A549 (cell line): ENCODE measurements at regions not wholly inside any gene's neighbourhood (a gene's known extent, or its start where the extent isn't known, plus 50 kb on each side); places are given as distances from the start of the nearest gene placed in this dataset.
A peak's percentile ranks its signal among the peaks of the same experiment; 100 is the strongest.

Experiments
- ATAC-seq, 2 experiments: fragments of 200-7000 bp in 1 of 2; fragments of >200 bp in 1 of 2; cut with Nextera tagmentation in 1 of 2; cut with Tn5 transposase in 1 of 2; 3 replicates each; pipeline versions ENCODE4 v1.8.0 to v1.9.1; 2018 to 2020; ENCODE audit warnings: mild to moderate bottlenecking in 1 of 2, moderate library complexity in 1 of 2
- CTCF ChIA-PET: fragments of 300-600 bp; sonication (Branson Sonifier 250); formaldehyde crosslinking; extraction: SDS; loops from one replicate; lab custom pipeline; 2021; ENCODE audit warnings: antibody characterized with exemption, inconsistent platforms; lab: Yijun Ruan, JAX
- POLR2A ChIA-PET: fragments of 350-600 bp; formaldehyde crosslinking; extraction: SDS; loops from one replicate; lab custom pipeline; 2021; ENCODE audit warnings: antibody characterized with exemption, inconsistent platforms; lab: Yijun Ruan, JAX
- DNase-seq, 2 experiments: peaks; one replicate each; pipeline versions ENCODE4 v3.0.0 to v3.0.0-alpha.2; 2011 to 2016; ENCODE audit warnings: low read depth in 1 of 2, low spot score in 1 of 2
- FAIRE-seq: peaks from 2 replicates; lab custom pipeline; 2011; peaks lifted over from hg19 to GRCh38; lab: Jason Lieb, UNC
- H3K27ac ChIP-seq, 2 experiments: fragments of >200 bp; sonication (Bioruptor Twin); formaldehyde crosslinking; 3 replicates each; pipeline ENCODE4 v1.5.1; 2016 to 2017
- H3K4me1 ChIP-seq: fragments of >200 bp; sonication (Bioruptor Twin); formaldehyde crosslinking; 3 replicates; pipeline ENCODE4 v1.6.1; 2016
- H3K4me2 ChIP-seq: fragments of >200 bp; sonication (Bioruptor Twin); formaldehyde crosslinking; 3 replicates; pipeline ENCODE4 v1.6.1; 2016
- H3K4me3 ChIP-seq: fragments of >200 bp; sonication (Bioruptor Twin); formaldehyde crosslinking; 3 replicates; pipeline ENCODE4 v1.5.1; 2016
- H3K9me3 ChIP-seq: fragments of >200 bp; sonication (Bioruptor Twin); formaldehyde crosslinking; 3 replicates; pipeline ENCODE4 v1.6.1; 2016
- ATOH8 ChIP-seq: fragments of 250-450 bp; sonication (Bioruptor Pico); IDR thresholded peaks from 2 replicates; pipeline ENCODE4 v1.5.0; 2020; ENCODE audit warnings: low read depth, mild to moderate bottlenecking, moderate library complexity
- CBX2 ChIP-seq: fragments of 200-600 bp; sonication (generic); IDR thresholded peaks from 2 replicates; pipeline ENCODE4 v1.6.1; 2016; ENCODE audit warnings: low read depth, mild to moderate bottlenecking, borderline replicate concordance
- CEBPB ChIP-seq, 2 experiments: fragments of >200 bp in 1 of 2; sonication (Bioruptor Twin) in 1 of 2; formaldehyde crosslinking in 1 of 2; IDR thresholded peaks; 2 replicates each; pipeline ENCODE4 v1.6.1; 2012 to 2016
- CTCF ChIP-seq: fragments of >200 bp; sonication (Bioruptor Twin); formaldehyde crosslinking; IDR thresholded peaks from 3 replicates; pipeline ENCODE4 v1.5.1; 2016
- EHF ChIP-seq: fragments of 250-450 bp; sonication (Bioruptor Pico); IDR thresholded peaks from 2 replicates; pipeline ENCODE4 v1.5.0; 2020; ENCODE audit warnings: mild to moderate bottlenecking
- FOSB ChIP-seq: fragments of 250-450 bp; sonication (Bioruptor Pico); IDR thresholded peaks from 2 replicates; pipeline ENCODE4 v1.5.0; 2020; ENCODE audit warnings: mild to moderate bottlenecking, moderate library complexity
- FOSL2 ChIP-seq, 2 experiments: fragments of 450-650 bp in 1 of 2; fragments of >200 bp in 1 of 2; sonication (Bioruptor Twin) in 1 of 2; formaldehyde crosslinking; IDR thresholded peaks; 2 replicates each; pipeline versions ENCODE4 v1.5.0 to v1.6.1; 2016 to 2020; ENCODE audit warnings: mild to moderate bottlenecking in 1 of 2, moderate library complexity in 1 of 2
- HEYL ChIP-seq: fragments of 250-450 bp; sonication (Bioruptor Pico); IDR thresholded peaks from 2 replicates; pipeline ENCODE4 v1.8.0; 2021; ENCODE audit warnings: mild to moderate bottlenecking, moderate library complexity
- HOXA7 ChIP-seq: fragments of 250-450 bp; sonication (Bioruptor Pico); IDR thresholded peaks from 2 replicates; pipeline ENCODE4 v1.5.0; 2020; ENCODE audit warnings: mild to moderate bottlenecking, moderate library complexity
- JUN ChIP-seq, 2 experiments: fragments of >200 bp; sonication (Bioruptor Twin); formaldehyde crosslinking; IDR thresholded peaks; 2 replicates in 1 of 2; 3 replicates in 1 of 2; pipeline ENCODE4 v1.6.1; 2016 to 2017
- JUNB ChIP-seq: fragments of >200 bp; sonication (Bioruptor Twin); formaldehyde crosslinking; IDR thresholded peaks from 2 replicates; pipeline ENCODE4 v1.6.1; 2016
- KDM1A ChIP-seq: fragments of 200-600 bp; sonication (generic); IDR thresholded peaks from 2 replicates; pipeline ENCODE4 v1.6.1; 2016; ENCODE audit warnings: low read depth, mild to moderate bottlenecking
- MAZ ChIP-seq: fragments of 150-350 bp; IDR thresholded peaks from 2 replicates; pipeline ENCODE4 v1.6.1; 2014; ENCODE audit warnings: antibody characterized with exemption, low read depth, low read length, borderline replicate concordance
- MYC ChIP-seq: IDR thresholded peaks from 2 replicates; pipeline ENCODE4 v1.6.1; 2012; ENCODE audit warnings: mild to moderate bottlenecking, inconsistent platforms, low read length, improper control_type of control experiment, borderline replicate concordance
- NFE2L2 ChIP-seq: fragments of 150-350 bp; conservative IDR thresholded peaks from 2 replicates; pipeline ENCODE4 v1.6.1; 2014; ENCODE audit warnings: low read length
- PHF8 ChIP-seq: fragments of 200-600 bp; sonication (generic); IDR thresholded peaks from 2 replicates; pipeline ENCODE4 v1.6.1; 2016; ENCODE audit warnings: low read depth, mild to moderate bottlenecking, antibody characterized with exemption, moderate library complexity, borderline replicate concordance
- POLR2A ChIP-seq: IDR thresholded peaks from 2 replicates; pipeline ENCODE4 v1.6.1; 2012; ENCODE audit warnings: mild to moderate bottlenecking, low read length
- RAD21 ChIP-seq, 2 experiments: fragments of >200 bp in 1 of 2; sonication (Bioruptor Twin) in 1 of 2; formaldehyde crosslinking in 1 of 2; IDR thresholded peaks in 1 of 2; conservative IDR thresholded peaks in 1 of 2; 2 replicates in 1 of 2; 3 replicates in 1 of 2; pipeline ENCODE4 v1.6.1; 2012 to 2018; ENCODE audit warnings: inconsistent platforms in 1 of 2
- USF2 ChIP-seq: fragments of 450-650 bp; IDR thresholded peaks from 2 replicates; pipeline ENCODE4 v1.6.1; 2014; ENCODE audit warnings: antibody characterized with exemption
- ZFP36 ChIP-seq: fragments of 450-650 bp; IDR thresholded peaks from 2 replicates; pipeline ENCODE4 v1.6.1; 2014; ENCODE audit warnings: borderline replicate concordance; ENCODE audit not compliant: partially characterized antibody
- ZSCAN20 ChIP-seq: fragments of 250-450 bp; sonication (Bioruptor Pico); IDR thresholded peaks from 2 replicates; pipeline ENCODE4 v1.8.0; 2022; ENCODE audit warnings: mild to moderate bottlenecking, moderate library complexity
- WGBS: methylation state at CpG from one replicate; pipeline ENCODE4 v1.1.6; 2017; ENCODE audit errors: missing lambda C conversion rate; 5-methylcytosine and 5-hydroxymethylcytosine counted together

- DNase-seq (no peak), ATAC-seq (no peak)
- Histone ChIP-seq H3K4me1 (no peaks in the 10 kb centered on the region), H3K4me2 (no peak overlapping the region), H3K4me3 (no peak overlapping the region)
- CTCF ChIA-PET: no interaction called here
- no peak for TF ChIP-seq FOSB
- 0 out of 4 replicates have a peak, but pooled peaks of 1 of the 2 experiments have one; percentile 18 for TF ChIP-seq CEBPB (IDR thresholded peaks at IDR 0.05)
- no peak for TF ChIP-seq ATOH8 (CRISPR knock-in tag)
- TF ChIP-seq HOXA7 (CRISPR knock-in tag): no peak
- no peak for TF ChIP-seq KDM1A
- no peak for TF ChIP-seq ZFP36
- TF ChIP-seq, all 56 proteins: peak for 1
- FAIRE-seq: no peak
- POLR2A ChIA-PET: no interaction called here
- 67% methylated on average over 2 of the region's 2 CpGs for WGBS
- Histone ChIP-seq H3K9me3 (no peaks in the 10 kb centered on the region), H3K27ac (no peak overlapping the region)
Measured at GRCh38 chr9:107989544-107989943, 500.0 kb upstream of the KLF4 start.

GRCh38 chr9:107989099-107989498 is 499.5 kb upstream of the KLF4 start:
- Histone ChIP-seq H3K9me3 (no peaks in the 10 kb centered on the region), H3K4me1 (no peaks in the 10 kb centered on the region), H3K27ac (no peak overlapping the region)
- CTCF ChIA-PET: no interaction called here
- POLR2A ChIA-PET: no interaction called here
- ATAC-seq: no peak
- no peak for DNase-seq
- 41% methylated on average over 4 of the region's 4 CpGs for WGBS
- TF ChIP-seq MYC (no peak), HEYL (CRISPR knock-in tag) (no peak), RAD21 (conservative IDR thresholded peaks at IDR 0.05 in 1 of 2, IDR thresholded peaks at IDR 0.05 in 1 of 2) (no peak), FOSL2 (IDR thresholded peaks at IDR 0.05) (no peak), FOSL2 (CRISPR knock-in tag; IDR thresholded peaks at IDR 0.05) (no peak), USF2 (no peak), CTCF (no peak), POLR2A (no peak), ZSCAN20 (CRISPR knock-in tag) (no peak), CBX2 (no peak)
- TF ChIP-seq, all 56 proteins: peak for 0
- Histone ChIP-seq H3K4me3 (no peak overlapping the region), H3K4me2 (no peak overlapping the region)
- FAIRE-seq: no peak

GRCh38 chr9:107984956-107985355 is 495.4 kb upstream of the KLF4 start:
- 55% methylated on average over 2 of the region's 2 CpGs for WGBS
- ChIA-PET POLR2A (no interaction called here), CTCF (interaction anchor here (0.9 kb wide), 1 partner anchor 16 kb away, joined by 3 read pairs; no protein-coding TSS in a partner anchor)
- no peak overlapping the region for H3K4me3 ChIP-seq
- no peak for TF ChIP-seq EHF (CRISPR knock-in tag)
- no peak for TF ChIP-seq JUNB
- no peak for TF ChIP-seq MAZ
- no peak for TF ChIP-seq PHF8
- TF ChIP-seq MYC: no peak
- no peak for TF ChIP-seq NFE2L2
- TF ChIP-seq USF2: no peak
- no peak for TF ChIP-seq JUN (IDR thresholded peaks at IDR 0.05)
- FAIRE-seq (no peak), DNase-seq (no peak), ATAC-seq (no peak)
- no peaks in the 10 kb centered on the region for H3K9me3 ChIP-seq
- no peak overlapping the region for H3K27ac ChIP-seq
- H3K4me1 ChIP-seq: no peaks in the 10 kb centered on the region
- H3K4me2 ChIP-seq: no peak overlapping the region
